NAMALWA (cell line): ENCODE measurements at regions not wholly inside any gene's neighbourhood (a gene's known extent, or its start where the extent isn't known, plus 50 kb on each side); places are given as distances from the start of the nearest gene placed in this dataset.
"Not testable (repeated sequence)": the region's sequence is repeated elsewhere in the genome, so short reads cannot be mapped to it uniquely, and the experiment has no call there.

ENCODE experiments used
- DNase-seq: peaks from one replicate; pipeline ENCODE4 v3.0.0-alpha.2; 2015; ENCODE audit warnings: low spot score

DNA sequence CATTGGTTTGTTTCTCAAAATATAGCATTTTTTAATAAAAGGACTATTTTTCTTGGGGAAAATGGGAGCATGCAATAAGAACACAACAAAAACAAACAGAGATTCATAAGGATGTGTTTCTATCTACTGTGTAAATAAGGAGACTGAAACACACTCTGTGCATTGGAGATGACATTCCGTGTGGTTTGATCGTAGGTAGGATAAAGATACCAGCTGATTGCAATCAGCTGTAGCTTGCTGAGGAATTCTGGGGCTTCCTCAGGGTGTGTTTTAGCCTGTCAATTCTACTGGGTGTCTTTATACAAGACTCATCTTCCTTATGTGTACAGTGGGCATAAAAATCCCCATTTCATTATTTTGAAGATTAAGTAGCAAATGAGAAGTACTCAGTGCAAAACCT, 591.6 kb downstream of the DSC3 start:
- DNase-seq, result no peak

DNA sequence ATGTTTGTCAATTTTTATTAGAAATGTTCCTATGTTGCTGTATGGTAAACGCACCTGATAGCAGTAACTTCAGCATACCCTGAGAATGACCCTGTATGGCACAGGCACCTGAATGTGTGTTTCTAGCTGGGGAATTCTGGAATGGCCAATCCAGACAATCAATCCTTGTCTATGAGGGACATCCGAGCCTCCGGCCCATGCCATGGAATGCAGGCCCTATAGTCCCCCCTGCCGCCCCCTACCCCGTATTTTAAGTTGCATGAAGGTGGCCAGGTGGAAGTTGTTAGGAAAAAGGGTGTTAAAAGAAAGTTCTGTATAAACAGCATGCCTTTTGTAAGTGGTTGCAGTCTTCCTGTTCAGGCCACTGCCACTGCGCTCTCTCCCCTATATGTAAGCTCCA, 595.9 kb downstream of the DSC3 start:
- no peak for DNase-seq

DNA sequence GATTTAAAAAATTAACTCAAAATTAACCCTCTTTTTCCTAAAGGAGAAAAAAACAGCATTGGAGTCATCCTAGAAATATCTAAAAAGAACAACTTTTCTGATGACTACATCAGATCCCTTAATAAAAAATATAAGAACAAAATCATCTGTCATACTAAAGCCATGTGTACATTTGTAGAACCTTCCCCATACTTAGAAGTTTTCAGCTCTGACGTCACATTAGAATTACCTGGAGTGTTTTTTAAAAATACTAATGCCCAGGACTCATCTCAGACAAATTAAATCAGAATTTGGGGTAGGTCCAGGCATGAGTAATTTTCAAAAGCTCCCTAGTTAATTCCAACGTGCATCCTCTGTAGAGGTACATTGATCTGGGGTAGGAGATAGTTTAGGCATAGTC, 598.0 kb downstream of the DSC3 start:
- no peak for DNase-seq

DNA sequence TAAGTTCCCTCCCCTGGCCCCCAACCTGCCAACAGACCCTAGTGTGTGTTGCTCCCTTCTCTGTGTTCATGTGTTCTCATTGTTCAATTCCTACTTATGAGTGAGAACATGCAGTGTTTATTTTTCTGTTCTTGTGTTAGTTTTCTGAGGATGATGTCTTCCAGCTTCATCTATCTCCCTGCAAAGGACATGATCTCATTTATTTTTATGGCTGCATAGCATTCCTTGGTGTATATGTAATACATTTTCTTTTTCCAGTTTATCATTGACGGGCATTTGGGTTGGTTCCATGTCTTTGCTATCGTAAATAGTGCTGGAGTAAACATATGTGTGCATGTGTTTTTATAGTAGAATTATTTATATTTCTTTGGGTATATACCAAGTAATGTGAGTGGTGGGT, 602.2 kb downstream of the DSC3 start:
- DNase-seq, result no peak

DNA sequence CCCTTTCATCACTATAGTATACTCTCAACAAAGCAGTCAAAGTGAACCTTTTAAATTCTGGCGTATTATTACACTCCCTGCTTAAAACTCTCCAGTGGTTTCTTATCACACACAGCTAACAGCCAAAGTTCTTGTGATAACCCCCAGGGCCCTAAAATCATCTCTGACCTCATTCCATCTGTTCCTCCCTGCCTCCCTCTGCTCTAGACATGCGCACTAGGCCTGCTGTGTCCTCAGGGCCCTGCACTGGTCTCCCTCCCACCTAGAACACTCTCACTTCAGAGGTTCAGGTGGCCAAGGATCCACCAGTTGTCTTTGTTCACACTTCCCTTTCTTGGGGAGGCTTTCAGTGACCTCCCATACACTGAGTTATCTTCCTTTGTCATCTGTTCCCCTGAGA, 603.4 kb downstream of the DSC3 start:
- no peak for DNase-seq

DNA sequence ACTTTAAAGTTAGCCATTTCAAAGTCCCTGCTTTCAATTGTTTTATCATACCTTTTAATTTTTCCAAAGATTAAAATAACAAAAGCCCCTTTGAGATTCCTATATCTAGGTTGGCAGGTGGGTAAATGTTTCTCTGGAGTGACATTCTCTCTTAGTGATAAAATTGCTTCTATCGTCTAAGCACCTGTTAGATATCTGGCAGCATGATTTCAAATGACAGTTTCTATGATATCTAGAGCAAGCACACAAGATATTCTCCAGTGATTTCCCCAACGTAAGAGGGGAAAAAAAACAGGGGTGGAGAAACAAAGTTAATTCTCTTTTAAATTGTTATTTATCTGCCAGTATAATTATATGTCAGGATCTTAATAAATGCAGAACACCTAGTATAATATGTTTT, 610.2 kb downstream of the DSC3 start:
- no peak for DNase-seq

DNA sequence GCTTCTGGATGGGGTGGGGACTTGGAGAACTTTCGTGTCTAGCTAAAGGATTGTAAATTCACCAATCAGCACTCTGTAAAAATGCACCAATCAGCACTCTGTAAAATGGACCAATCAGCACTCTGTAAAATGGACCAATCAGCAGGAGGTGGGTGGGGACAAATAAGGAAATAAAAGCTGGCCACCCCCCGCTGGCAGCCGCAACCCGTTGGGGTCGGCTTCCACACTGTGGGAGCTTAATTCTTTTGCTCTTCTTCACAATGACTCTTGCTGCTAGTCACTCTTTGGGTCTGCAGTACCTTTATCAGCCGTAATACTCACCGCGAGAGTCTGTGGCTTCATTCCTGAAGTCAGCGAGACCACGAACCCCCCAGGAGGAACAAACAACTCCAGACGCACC, 623.1 kb downstream of the DSC3 start:
- not testable (repeated sequence) for DNase-seq

GRCh38 chr18:30415903-30416302, 626.6 kb downstream of the DSC3 start:
- no peak for DNase-seq

DNA sequence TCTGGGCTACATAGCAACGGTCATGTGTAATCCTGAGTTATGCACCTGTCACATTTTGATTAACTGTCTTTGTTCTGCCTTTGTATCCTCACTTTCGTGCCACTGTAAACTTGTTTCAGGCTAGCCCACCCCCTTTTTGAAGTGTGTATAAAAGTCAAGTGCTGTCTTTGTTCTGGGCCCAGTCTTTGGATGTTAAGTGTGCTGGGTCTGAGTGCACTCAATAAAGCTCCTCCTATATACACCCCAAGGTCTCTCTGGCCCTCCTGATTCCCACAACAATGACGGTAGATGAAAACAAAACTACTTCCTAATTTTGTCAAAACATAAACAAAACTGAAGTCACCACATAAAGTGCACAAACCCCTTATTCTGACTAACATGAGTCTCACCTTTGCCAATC, 633.4 kb downstream of the DSC3 start:
- no peak for DNase-seq

GRCh38 chr18:30406728-30407127, 635.8 kb downstream of the DSC3 start:
- no peak for DNase-seq

GRCh38 chr18:30405038-30405437, 637.5 kb downstream of the DSC3 start:
- DNase-seq, result no peak

DNA sequence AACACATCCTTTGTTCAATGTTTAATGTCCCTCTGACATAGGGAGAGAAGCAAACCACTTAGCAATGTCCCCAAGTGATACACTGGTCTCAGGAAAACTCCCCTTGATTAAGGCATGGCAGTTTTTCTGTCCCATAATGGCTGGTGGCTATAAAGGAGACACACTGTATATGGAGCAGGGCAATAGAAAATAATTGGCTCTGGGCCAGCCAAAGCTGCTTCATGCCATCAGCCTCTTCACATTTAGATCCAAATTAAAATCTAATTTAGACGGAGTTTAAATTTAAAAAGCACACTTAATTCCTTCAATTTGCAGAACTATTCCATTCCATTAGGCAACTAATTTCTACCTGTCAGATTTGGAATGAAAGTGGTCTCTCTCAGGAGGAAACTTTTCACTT, 638.1 kb downstream of the DSC3 start:
- DNase-seq, result no peak

GRCh38 chr18:30403278-30403677, 639.3 kb downstream of the DSC3 start:
- DNase-seq, result no peak

GRCh38 chr18:30387401-30387800, 655.1 kb downstream of the DSC3 start:
- DNase-seq, result no peak

GRCh38 chr18:30386624-30387023, 655.9 kb downstream of the DSC3 start:
- no peak for DNase-seq

DNA sequence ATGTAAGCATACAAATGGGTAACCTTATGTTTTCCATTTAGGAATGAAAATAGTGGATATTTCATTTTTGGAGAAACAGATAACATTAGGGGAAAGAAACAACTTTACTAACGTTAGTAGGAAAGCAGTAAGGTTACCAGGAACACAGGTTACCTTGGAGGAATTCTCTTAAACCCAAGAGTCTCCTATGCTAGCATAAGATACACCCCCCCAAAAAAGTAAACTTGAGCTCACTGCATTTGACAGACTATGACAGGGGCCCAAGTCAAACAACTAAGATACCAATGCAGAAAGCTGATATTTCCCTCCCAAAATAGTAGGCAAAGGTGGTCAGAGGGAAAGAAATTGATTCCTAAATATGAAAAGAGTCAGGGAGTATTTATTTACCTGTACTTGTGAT, 656.9 kb downstream of the DSC3 start:
- DNase-seq, result no peak

- no peak for DNase-seq
Observed at GRCh38 chr18:30381826-30382225, 660.7 kb downstream of the DSC3 start.

DNA sequence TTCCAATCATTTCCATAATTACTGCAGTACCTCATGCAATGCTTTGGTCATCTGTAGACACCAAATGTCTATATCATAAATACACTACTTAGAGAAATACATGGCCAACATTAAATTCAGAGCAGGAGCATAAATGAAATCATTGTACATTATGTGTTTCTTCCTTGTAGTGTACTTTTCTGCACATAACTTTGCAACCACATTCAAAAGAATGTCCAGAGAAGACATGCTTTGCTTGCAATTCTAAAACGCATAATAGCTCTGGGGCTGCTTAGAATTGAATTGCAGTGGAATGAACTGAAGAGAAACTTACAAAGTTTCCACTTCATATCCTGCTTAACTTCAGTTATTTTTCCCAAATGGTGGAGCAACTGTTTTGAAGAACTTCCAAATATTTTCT, 664.4 kb downstream of the DSC3 start:
- no peak for DNase-seq

GRCh38 chr18:30376515-30376914, 666.0 kb downstream of the DSC3 start:
- peak; percentile 56 for DNase-seq

DNA sequence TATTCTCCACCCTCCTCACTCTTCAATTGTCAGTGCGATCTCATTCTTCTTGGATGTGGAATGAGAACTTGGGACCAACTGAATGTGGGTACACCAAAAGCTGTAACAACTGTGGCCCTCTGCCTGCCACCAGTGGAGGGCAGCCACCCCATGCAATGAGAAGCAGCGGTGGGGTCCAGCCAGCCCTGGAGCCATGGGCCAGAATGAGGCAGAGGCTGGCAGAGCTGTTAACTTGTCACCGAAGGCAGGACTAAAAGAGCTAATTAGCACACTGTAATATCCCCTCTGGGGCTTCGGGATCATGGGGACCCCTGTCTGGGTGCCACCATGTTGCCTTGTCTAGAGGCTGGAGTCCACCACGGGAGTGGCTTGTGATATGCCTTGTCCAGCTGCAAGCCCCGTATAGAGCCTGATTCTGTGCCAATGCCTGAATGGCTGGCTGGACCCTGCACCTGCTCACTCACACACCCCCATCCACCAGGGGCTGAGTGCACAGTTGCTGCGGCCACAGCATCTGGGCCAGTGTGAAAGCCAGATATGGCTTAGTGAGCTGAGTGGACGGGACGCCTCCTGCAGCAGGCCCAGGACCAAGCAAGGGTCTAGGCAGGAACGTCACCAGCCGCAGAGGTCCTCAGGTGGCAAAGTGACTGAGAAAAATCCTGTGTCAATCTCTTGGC, 680.5 kb downstream of the DSC3 start:
- no peak for DNase-seq

GRCh38 chr18:30359521-30359920, 683.0 kb downstream of the DSC3 start:
- no peak for DNase-seq

GRCh38 chr18:30358555-30358954, 684.0 kb downstream of the DSC3 start:
- DNase-seq, result no peak

- no peak for DNase-seq
Observed at GRCh38 chr18:30352551-30353168, 689.9 kb downstream of the DSC3 start.

DNA sequence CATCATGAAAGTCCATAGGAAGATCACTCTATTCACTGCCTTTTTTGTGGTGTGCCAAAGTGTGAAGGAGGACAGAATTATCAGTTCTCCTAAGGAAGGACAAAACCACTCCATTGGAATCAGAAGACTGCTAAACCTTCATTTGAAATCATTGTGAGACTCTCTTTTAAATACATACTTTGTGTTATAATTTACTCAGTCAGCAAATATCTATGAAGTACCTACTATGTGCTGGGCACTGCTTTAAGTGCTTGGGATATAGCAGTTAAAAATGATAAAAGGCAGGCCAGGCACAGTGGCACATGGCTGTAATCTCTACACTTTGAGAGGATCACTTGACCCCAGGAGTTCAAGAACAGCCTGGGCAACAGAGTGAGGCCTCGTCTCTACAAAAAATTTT, 692.3 kb downstream of the DSC3 start:
- no peak for DNase-seq
